NCI-H1417 treated with DMSO at 0.1 percent for 48 hours (cell line): ENCODE measurements at regions not wholly inside any gene's neighbourhood (a gene's known extent, or its start where the extent isn't known, plus 50 kb on each side); places are given as distances from the start of the nearest gene placed in this dataset.

Experiments used
- DNase-seq: peaks from one replicate; lab custom pipeline; 2025; lab: John Stamatoyannopoulos, UW

DNA sequence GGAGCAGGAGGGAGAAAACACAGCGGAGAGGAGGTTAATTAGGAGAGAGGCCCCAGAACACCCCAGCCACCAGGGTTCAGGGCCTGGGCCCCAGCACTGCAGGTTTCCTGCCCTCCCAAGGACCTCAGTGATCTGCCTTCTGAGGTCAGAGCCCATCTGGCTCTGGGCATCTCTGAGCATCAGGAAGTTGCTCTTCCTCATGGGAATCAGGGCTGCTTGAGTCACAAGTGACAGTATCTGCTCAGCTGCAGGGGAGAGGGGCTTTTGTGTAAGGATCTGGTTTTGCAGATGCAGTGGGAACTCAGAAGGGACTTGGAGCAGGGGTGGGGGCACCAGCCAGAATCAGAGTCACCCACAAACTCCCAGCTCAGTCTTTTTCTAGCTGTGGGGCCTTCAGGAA lies 472.1 kb downstream of the PTPRU start:
- no peak for DNase-seq

DNA sequence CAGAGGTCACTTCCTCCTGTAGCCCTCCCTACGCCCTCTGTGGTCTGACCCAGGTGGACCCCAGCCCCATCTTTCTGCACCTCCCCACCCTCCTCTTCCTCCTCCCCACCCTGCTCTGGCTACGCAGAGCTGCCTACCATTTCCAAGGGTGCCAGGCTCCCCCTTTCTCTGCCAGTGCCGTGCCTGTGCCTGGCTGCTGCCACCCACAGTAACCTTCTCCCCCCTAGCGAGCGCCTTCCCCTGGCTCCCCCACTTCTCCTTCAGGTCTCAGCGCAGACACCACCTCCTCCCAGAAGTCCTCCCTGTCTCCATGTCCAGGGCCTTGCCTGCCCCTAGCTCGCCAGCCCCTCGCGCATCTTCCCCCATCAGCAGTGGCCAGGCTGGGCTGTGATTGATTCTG lies 471.5 kb downstream of the PTPRU start:
- DNase-seq, result no peak

DNA sequence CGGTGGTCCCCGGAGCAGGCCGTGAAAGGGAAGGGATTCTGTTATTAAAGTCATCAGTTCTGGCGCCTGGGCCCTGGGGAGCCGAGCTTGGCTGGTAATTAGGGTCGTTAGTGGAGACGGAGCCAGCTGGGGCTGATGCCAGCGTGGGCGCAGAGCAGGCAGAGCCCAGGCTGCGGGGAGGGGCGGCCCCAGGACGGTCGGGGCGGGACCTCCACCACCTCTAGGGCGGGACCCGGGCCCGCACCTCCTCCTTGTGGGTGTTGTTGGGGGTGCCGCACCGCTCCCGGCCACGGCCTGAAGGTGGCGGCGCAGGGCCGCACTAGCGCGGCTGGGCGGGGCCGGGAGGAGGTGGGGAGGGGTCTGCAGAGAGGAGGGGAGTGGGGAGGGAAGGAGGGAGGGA lies 470.6 kb downstream of the PTPRU start:
- DNase-seq, result peak; percentile 82

DNA sequence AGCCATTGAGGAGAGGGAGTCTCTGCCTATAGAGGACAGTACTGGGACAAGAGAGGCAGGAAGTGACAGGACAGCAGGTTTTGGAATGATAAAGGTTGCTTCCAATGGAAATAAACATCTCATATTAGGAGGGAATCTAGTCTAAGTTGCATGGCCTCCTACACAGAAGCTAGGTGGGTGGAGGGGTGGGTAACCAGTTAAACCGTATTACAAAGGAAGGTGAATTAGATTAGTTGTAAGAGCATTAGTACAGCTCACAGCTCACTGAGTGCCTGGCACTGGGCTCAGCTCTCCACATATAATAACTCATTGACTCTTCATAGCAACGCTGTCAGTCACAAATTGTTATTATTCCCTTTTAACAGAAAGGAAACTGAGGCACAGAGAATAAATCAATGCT lies 468.1 kb downstream of the PTPRU start:
- DNase-seq, result no peak

DNA sequence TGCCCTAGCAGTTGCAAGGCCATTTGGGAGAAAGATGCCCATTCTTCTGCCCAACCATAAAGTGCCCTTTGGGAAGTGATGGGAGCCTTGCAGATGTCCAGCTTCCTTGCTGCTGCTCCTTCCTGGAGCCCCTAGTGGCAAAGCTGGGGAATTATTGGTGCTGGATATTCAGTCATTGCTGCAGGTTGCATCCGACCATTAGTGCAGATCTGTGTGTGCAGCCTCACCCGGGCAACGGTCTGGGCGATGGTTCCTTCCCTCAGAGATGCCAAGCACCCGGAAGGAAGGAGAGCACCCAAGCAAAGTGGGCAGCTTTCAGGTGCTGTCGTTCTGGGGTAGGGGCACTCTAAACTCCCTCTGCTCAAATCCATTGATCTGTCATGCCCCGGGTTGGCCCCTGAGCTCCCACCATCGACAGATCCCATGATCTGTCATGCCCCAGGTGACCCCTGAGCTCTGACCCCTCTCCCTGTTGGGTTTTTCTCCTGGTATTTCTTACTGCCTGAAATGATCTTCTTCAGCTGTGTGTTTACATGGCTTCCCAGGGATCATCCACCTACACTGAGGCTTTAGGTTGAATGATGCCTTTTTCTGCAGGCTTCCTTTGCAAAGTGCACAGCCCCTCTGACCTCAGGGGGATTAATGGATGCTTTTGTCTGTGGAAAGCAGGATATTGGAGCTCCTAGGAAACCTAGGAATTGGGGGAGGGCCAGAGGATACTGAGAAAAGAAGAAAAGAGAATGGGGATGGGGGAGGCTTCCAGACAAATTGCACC lies 467.5 kb downstream of the PTPRU start:
- DNase-seq, result no peak

DNA sequence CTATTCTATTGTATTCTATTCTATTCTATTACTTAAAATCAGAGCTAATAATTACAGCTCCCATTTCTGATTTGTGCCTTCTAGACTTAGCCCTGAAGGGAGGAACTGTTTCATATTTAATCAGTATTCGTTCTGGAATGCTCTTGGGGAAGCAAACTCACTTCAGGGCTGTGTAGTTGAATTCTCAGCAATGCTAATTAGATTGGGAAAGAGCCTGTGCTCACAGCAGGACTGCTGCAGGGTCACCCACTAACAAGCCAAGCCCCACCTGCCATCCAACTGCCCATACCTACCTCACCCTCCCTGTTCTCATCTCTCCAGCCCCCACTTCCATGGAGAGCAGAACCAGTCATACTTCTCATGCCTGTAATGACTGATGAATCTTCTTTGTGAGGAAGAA lies 464.2 kb downstream of the PTPRU start:
- no peak for DNase-seq

DNA sequence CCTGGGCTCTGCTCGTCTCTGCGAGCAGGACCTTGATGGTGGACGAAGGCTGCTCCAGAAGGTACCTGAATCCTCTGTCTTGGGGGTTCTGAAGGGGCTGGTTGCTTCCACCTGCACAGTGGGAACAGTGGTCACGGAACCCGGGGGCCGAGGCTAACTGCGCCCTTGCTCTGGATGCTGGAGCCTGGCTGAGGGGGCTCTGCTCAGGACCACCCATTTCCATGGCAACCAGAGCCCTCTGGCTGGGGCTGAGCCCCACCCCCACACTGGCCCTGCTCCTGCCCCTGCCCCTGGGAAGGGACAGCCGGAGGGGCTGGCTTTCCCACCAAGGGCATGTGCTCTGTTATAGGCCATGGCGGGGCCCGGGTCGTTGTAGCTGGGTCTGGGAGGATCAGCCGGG lies 462.3 kb downstream of the PTPRU start:
- DNase-seq, result no peak

DNA sequence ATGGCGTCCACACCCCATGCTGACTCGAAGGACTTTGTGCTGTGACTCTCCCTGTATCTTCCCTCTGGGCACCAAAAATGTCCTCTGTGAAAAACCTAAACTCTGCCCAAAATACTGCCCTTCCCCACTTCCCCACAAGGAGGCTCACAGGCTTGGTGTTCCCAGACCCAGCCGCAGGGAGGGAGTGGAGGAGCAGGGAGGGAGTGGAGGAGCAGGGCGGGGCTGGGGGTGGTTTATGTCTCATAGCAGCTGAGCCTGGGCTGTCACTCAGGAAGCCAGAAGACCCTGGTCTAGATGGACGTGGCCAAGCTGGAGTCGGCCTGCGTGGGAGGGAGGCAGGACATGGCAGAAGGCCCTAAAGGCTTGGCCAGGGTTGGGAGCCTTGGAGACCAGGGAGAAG lies 461.7 kb downstream of the PTPRU start:
- DNase-seq, result no peak

DNA sequence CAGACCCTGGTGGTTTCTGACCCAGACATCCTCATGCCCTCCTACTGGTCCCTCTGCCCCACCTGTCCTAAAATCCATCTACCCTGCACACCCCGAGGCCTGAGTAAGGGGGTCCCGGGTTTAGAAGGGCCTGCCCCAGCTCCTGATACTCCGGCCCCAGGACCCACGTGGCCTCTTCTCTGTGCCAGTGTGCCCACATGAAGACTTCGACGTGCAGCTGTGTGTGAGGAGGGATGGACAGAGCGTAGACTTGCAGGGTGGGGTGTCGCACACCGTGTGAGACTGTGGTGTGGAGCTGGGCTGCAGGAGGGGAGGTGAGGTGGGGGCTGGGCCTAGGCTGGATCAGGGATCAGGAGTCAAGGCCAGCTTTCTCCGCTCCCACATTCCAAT lies 461.1 kb downstream of the PTPRU start:
- DNase-seq, result no peak

DNA sequence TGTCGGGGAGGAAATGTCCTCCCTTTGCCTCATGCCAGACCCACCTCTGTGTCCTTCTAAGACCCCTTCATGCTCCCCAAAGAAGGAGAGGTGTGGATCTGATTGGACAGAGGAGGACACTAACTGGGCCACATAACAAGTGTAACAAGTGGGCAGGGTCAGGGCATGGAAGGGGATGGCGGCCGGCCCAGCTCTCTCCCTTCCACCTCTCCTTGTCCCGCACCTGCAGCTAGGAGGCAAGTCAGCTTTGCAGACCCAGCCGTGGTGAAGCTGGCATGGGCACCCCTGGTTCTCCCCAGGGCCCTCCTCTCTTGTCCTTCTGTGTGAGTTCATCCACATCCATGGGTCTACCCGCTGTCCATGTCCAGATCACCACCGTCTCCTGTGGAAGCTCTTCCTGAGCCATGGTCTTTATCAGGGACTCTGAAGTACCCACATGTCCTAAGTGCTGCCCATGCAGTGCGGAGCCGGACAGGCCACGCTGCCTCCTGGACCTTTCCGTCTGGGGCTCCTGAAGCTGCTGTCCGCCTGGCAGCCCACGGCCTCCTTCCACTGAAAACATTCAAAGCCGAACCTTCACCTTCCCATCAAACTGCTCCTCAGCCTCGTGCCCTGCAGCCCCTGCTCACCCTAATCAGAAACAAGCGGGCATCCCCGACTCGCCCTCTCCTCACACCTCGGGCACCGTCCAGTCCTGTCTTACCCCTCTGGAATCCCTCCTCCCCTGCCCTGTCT lies 460.5 kb downstream of the PTPRU start:
- no peak for DNase-seq

DNA sequence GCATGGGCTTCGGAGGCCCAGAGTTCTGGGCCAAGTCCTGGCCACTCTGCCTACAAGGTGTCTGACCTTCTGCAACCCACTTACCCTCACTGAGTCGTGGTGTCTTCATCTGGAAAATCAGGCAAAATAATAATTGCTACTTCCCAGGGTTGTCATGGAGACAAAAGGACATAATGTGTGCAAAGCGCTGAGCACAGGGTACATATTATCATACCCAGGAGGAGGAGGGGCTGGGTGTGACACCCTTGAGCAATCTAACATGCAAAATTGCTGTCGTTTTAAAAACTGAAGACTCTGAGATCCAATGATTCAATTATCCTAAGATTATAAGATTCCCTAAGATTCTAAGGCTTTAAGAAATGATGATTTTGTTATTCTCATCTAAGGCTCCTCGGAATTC lies 459.5 kb downstream of the PTPRU start:
- peak; percentile 30 for DNase-seq

DNA sequence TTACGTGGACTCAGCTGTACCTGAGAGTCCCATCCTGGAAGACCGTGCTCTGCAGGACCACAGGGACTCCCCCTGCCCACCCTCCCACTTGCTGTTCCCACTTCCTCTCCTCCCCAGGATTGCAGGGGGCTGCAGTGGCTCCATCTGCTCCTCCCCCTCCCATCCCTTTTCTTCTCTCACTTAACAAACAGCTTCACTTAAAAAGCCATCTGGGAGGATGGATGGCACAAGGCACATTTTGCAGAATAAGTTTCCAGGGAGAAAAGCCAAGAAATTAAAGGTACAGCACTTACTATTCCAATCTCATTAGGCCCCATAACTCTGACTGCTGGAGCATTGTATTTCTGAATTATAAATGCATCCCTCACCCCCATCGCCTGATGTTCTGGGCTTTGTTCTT lies 458.7 kb downstream of the PTPRU start:
- no peak for DNase-seq

DNA sequence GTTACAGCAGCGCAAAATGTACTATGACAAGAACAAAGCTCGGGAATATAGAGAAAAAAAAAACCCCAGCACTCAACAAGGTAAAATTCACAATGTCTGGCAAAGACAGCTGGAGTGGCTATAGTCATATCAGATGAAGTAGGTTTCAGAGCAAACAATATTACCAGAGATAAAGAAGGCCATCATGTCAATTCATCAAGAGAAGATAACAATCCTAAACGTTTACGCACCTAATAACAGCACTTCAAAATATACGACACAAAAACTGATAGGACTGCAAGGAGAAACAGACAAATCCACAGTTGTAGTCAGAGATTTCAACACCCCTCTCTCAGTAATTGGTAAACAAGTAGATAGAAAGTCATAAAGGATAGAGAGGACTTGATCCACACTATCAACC lies 455.2 kb downstream of the PTPRU start:
- no peak for DNase-seq

DNA sequence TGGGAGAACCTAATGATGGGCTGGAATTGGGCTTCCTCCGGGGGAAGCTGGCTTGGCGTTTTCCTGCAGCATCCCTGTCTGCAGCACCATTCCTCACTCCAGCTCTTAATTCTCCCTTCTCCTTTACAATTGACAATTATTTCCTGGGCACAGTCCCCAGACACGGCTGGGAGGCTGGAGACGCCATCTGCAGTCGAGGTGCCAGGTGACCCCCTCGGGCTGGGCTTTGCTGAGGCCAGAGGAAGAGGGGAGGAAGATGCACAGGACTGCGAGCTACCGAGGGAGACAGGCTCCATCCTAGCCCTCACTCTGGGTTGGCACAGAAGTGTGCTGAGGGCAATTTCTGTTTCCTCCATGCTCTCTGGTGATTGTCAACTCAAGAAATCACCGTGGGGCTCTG lies 453.8 kb downstream of the PTPRU start:
- DNase-seq, result no peak

DNA sequence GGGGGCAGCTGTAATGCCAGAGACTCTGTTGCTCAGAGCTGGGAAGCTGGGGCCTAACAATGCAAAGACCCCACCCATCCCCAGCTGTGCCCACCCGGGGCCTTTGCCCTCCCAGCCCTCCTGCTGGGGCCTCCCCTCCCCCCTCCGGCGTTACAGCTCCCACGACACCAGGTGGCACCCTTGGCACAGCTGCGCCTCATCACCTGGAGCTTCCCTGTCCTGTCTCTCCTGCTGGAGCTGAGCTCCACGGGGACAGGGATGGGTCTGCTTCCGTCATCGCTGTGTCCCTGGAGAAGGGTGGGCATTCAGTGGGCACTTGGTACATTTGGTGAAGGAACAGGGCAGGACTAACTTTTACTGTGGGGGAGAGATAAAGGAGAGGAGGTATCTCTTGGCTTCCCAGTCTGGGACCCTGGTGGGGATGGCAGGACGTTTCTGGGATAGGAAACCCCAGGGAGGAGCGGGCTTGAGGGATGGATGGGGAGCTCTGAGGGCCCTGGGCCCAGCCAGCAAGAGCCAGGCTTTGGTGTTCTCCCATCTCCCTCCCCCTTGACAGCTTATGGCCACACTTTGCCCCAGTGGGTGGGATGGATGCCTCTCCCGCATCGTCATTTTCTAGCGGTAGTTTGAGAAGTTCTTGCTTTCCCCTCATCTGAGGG lies 453.2 kb downstream of the PTPRU start:
- DNase-seq, result no peak

DNA sequence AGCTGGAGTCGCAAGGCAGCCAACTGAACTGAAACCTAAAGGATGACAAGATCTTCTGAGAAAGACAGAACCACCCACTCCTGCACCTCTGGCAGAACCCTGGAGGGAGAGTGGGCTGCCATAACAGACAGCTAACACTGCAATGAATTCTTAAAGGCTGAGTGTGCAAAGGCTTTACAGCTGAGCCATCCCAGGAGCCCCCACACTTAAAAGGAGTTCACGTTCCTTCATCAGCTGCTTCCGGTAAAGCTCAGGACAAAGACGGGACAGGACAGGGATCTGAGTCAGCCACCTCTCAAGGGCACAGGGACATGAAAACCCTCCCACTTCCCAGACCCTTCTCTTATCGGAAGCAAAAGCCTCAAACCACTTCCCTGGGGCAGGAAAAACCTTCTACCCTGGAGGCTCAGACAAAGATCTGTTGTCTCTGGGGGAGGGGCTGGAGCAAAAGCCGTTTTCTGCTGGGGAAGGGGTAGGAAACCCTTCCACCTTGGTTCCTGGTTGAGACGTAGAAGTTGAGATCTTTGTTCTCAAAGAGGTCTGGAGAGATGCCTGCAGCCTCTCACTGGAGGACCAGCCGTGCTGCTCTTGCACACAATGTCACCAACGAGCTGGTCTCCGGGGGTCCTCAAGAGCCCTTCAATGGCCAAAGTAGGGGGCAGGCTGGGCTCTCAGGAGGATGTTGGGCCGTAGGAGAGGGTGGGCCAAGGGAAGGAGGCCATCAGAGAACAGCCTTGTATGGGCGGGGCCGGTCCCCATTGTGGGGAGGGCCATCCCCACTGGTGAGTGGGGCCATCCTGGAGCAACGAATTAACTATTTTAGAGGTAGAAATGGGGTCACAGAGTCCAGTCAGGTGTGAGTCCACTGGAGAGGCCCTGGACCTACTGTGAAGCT lies 452.4 kb downstream of the PTPRU start:
- no peak for DNase-seq

DNA sequence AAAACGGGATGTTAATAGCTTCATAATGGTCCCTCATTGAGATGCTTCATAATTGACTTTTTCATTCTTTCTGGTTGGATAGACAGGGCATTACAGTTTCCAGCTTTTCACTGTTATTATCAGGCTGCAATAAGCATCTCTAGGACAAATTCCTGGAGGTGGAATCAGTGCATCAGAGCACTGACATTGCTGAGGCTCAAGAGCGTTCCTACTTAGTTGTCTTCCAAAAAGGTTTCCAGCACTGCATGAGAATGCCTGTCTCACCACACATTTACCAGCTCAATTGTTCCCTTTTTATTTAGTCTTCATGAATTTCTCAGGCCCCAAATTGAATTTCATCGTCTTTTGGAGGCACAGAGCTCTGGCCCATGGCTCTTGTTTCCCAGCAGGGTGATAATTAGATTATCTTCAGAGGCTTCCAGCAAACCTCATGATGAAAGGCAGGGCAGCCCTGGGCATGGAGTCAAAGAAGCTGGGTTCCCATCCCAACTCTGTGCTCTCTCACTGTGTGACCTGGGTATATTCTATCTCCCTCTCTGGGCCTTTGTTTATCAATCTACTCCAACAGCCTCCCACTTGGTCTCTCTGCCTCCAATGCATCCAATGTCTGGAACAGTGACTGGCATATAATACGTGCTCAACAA lies 451.4 kb downstream of the PTPRU start:
- DNase-seq, result no peak

DNA sequence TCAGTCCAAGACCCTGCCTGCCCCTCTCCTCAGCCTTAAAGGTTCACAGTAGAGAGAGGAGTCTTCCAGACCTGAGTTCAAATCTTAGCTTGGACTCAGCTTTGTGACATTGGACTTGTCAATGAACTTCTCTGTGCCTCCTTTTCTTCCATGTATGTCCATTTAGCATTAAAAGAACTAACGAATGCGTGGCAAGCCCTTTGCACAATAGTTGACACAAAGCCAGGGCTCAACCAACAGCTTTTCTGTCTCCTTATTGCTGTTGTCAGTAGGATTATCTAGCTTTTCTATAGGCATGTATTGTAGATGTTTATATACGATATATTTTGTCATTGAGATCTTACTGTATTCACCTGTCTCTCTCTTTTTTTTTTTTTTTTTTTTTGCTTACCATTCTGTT lies 450.8 kb downstream of the PTPRU start:
- DNase-seq, result no peak

DNA sequence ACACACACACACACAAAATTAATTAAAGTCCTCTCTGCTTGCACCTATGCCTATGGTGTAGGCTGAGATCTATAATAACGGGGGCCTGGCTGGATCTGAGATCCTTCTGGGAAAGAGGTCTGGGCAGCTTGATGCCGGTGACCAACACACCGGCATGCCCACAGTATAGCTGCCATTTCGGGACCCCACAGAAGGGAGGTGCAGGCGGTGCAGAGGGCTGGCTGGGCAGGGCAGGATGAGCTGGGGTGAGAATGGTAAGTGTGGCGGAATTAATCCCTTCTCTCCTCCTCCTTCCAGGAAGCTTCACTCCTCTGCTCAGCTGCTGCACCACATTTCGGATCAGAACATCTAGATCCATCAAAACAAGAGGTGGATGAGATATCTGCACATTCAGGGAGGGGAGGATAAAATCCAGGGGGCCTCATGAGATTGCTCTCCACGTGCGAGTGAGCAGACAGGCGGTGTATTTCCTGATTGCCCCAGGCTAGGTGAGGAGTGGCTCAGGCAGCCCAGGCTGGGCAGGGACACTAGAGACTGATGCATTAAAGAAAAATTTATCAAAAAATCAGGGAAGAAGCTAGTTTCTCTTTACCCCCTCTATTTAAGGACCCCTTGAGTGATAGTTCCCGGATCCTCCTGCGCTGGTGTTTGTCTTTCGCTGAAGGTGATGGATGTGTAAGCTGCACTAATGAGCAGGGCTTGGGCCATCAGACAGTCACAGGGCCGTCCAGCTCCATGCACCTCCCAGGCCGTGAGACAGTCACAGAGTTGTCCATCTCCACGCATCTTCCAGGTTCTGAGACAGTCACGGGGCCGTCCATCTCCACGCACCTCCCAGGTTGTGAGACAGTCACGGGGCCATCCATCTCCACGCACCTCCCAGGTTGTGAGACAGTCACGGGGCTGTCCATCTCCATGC lies 449.9 kb downstream of the PTPRU start:
- no peak for DNase-seq

DNA sequence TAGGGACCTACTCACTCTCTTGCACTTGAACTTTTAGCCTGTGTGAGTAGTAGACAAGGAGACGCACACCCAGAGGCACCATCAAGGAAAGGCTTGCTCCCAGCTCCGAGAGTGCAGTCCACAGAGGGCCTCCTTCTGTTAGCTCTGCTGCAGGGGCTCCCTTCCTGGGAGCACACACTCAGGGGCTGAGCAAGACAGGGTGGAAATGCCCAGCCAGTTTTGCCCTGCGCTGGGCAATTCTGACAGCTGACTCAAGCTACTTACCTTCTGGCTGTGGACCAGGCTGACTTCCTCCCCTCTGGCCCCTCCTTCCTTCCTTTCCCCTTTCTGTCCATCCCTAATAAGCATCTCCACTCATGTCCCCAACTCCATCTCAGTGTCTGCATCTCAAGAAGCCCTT lies 449.1 kb downstream of the PTPRU start:
- no peak for DNase-seq

DNA sequence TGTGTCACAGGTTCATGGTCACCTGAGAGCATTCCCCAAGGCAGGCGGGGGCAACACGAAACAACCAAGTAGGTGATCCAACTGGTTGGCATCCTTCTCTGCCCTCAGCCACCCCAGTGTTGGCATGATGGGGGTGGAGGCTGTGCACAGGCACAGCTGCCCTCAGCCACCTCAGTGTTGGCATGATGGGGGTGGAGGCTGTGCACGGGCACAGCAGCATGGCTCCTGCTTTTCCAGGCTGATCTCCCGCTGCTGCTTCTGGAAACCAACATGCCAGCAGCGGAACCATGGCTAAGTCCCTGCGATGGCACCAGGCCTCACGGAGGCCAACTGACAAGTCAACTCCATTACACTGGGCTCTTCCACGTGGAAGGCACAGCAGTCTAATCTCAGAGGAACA lies 447.8 kb downstream of the PTPRU start:
- no peak for DNase-seq
